ENCODE measurements at regions not wholly inside any gene's neighbourhood (a gene's known extent, or its start where the extent isn't known, plus 50 kb on each side); places are given as distances from the start of the nearest gene placed in this dataset.

- TF ChIP-seq CTCF (IDR thresholded peaks at IDR 0.05; ENCODE audit: low read length) (no peak), EZH2 (optimal IDR thresholded peaks at IDR 0.05; ENCODE audit: low read depth, low read length) (no peak)
Measured at GRCh38 chr13:78325585-78325984, 277.8 kb downstream of the POU4F1 start.

All from MM.1S (cell line).